Natural killer cell treated with Interleukin-12 subunit alpha and Interleukin-12 subunit beta and Interleukin-15 and Interleukin-18, amount 100 ng/mL, for 72 hours (primary cell): ENCODE measurements at regions not wholly inside any gene's neighbourhood (a gene's known extent, or its start where the extent isn't known, plus 50 kb on each side); places are given as distances from the start of the nearest gene placed in this dataset.
"Not testable (repeated sequence)": the region's sequence is repeated elsewhere in the genome, so short reads cannot be mapped to it uniquely, and the experiment has no call there.

ENCODE experiments used
- ATAC-seq, 2 donors: fragments of 150-1000 bp; cut with Tn5 transposase in 1 of 2; sonication (Bioruptor Pico), chemical (Tn5 transposase) in 1 of 2; 2 replicates each; pipeline ENCODE4 v1.10.0; 2021
- DNase-seq: peaks from one replicate; pipeline ENCODE4 v3.0.0; 2022; ENCODE audit warnings: low spot score
- H3K27ac Mint-ChIP-seq, 2 donors: 1 replicate in 1 of 2; 2 replicates in 1 of 2; pipeline ENCODE4 v1.8.0; 2022; ENCODE audit warnings: mixed read lengths in 2 of 2, mild to moderate bottlenecking in 1 of 2, moderate library complexity in 1 of 2
- H3K27me3 Mint-ChIP-seq, 2 donors: 1 replicate in 1 of 2; 2 replicates in 1 of 2; pipeline ENCODE4 v1.8.0; 2022; ENCODE audit warnings: mixed read lengths in 2 of 2
- H3K36me3 Mint-ChIP-seq: one replicate; pipeline ENCODE4 v1.8.0; 2022; ENCODE audit warnings: mixed read lengths
- H3K4me1 Mint-ChIP-seq, 2 donors: 1 replicate in 1 of 2; 2 replicates in 1 of 2; pipeline ENCODE4 v1.8.0; 2022; ENCODE audit warnings: low read depth in 2 of 2, mixed read lengths in 2 of 2, mild to moderate bottlenecking in 1 of 2
- H3K4me3 Mint-ChIP-seq: one replicate; pipeline ENCODE4 v1.8.0; 2022; ENCODE audit warnings: mixed read lengths
- H3K9me3 Mint-ChIP-seq: 2 replicates; pipeline ENCODE4 v1.8.0; 2022; ENCODE audit warnings: mixed read lengths

GRCh38 chr5:162641142-162641813, 573.7 kb downstream of the GABRG2 start:
- no peak overlapping the region for H3K27ac Mint-ChIP-seq

GRCh38 chr5:162654661-162655405, 587.3 kb downstream of the GABRG2 start:
- H3K27ac Mint-ChIP-seq: no peak overlapping the region
- ATAC-seq (no peak), DNase-seq (no peak)
- H3K4me3 Mint-ChIP-seq: no peak overlapping the region
- peaks cover 20% of the 10 kb centered on the region for H3K9me3 Mint-ChIP-seq
- H3K36me3 Mint-ChIP-seq: peaks cover 8% of the 10 kb centered on the region
- no peaks in the 10 kb centered on the region for H3K27me3 Mint-ChIP-seq
- H3K4me1 Mint-ChIP-seq: no peaks in the 10 kb centered on the region

More at GRCh38 chr5:162641142-162641813, 573.7 kb downstream of the GABRG2 start:
- no peaks in the 10 kb centered on the region for H3K27me3 Mint-ChIP-seq
- no peak for DNase-seq
- no peak overlapping the region for H3K4me3 Mint-ChIP-seq
- ATAC-seq: no peak
- peaks cover 22% of the 10 kb centered on the region for H3K9me3 Mint-ChIP-seq
- H3K4me1 Mint-ChIP-seq: no peaks in the 10 kb centered on the region
- peaks cover 4% of the 10 kb centered on the region for H3K36me3 Mint-ChIP-seq

GRCh38 chr5:162657076-162657475, 589.5 kb downstream of the GABRG2 start:
- no peak for DNase-seq
- Mint-ChIP-seq H3K36me3 (peaks cover 4% of the 10 kb centered on the region), H3K27ac (no peak overlapping the region), H3K27me3 (no peaks in the 10 kb centered on the region), H3K4me1 (no peaks in the 10 kb centered on the region), H3K9me3 (peaks cover 16% of the 10 kb centered on the region), H3K4me3 (no peak overlapping the region)
- no peak for ATAC-seq

GRCh38 chr5:162664846-162665245, 597.3 kb downstream of the GABRG2 start:
- H3K4me3 Mint-ChIP-seq: no peak overlapping the region

GRCh38 chr5:162668926-162669325, 601.4 kb downstream of the GABRG2 start:
- ATAC-seq (no peak), DNase-seq (no peak)
- Mint-ChIP-seq H3K4me1 (no peaks in the 10 kb centered on the region), H3K4me3 (no peak overlapping the region), H3K27ac (no peak overlapping the region), H3K9me3 (peaks cover 3% of the 10 kb centered on the region), H3K27me3 (no peaks in the 10 kb centered on the region), H3K36me3 (no peaks in the 10 kb centered on the region)

More at GRCh38 chr5:162664846-162665245, 597.3 kb downstream of the GABRG2 start:
- Mint-ChIP-seq H3K4me1 (no peaks in the 10 kb centered on the region), H3K27ac (no peak overlapping the region), H3K36me3 (no peaks in the 10 kb centered on the region), H3K9me3 (peaks cover 3% of the 10 kb centered on the region), H3K27me3 (no peaks in the 10 kb centered on the region)
- no peak for DNase-seq
- no peak for ATAC-seq

- Mint-ChIP-seq H3K27me3 (no peaks in the 10 kb centered on the region), H3K4me1 (no peaks in the 10 kb centered on the region), H3K27ac (no peak overlapping the region), H3K4me3 (no peak overlapping the region), H3K9me3 (peaks cover 15% of the 10 kb centered on the region), H3K36me3 (no peaks in the 10 kb centered on the region)
- no peak for DNase-seq
- ATAC-seq: no peak
Measured at GRCh38 chr5:162672061-162672460, 604.5 kb downstream of the GABRG2 start.

GRCh38 chr5:162683284-162683683, 615.7 kb downstream of the GABRG2 start:
- Mint-ChIP-seq H3K9me3 (peaks cover 12% of the 10 kb centered on the region), H3K4me1 (no peaks in the 10 kb centered on the region), H3K4me3 (no peak overlapping the region), H3K27me3 (no peaks in the 10 kb centered on the region), H3K36me3 (no peaks in the 10 kb centered on the region), H3K27ac (no peak overlapping the region)
- ATAC-seq: no peak
- DNase-seq: no peak

- H3K4me1 Mint-ChIP-seq: no peaks in the 10 kb centered on the region
- DNase-seq: no peak
- peaks cover 11% of the 10 kb centered on the region for H3K9me3 Mint-ChIP-seq
- ATAC-seq: no peak
- H3K36me3 Mint-ChIP-seq: no peaks in the 10 kb centered on the region
- no peaks in the 10 kb centered on the region for H3K27me3 Mint-ChIP-seq
- no peak overlapping the region for H3K4me3 Mint-ChIP-seq
- H3K27ac Mint-ChIP-seq: no peak overlapping the region
Measured at GRCh38 chr5:162684145-162684544, 616.6 kb downstream of the GABRG2 start.

- Mint-ChIP-seq H3K4me3 (no peak overlapping the region), H3K9me3 (peaks cover 11% of the 10 kb centered on the region), H3K27ac (no peak overlapping the region), H3K4me1 (no peaks in the 10 kb centered on the region), H3K27me3 (no peaks in the 10 kb centered on the region), H3K36me3 (no peaks in the 10 kb centered on the region)
- no peak for ATAC-seq
- no peak for DNase-seq
Measured at GRCh38 chr5:162685302-162685701, 617.7 kb downstream of the GABRG2 start.

- DNase-seq, H3K27me3 Mint-ChIP-seq, H3K27ac Mint-ChIP-seq, H3K4me1 Mint-ChIP-seq, H3K4me3 Mint-ChIP-seq, H3K36me3 Mint-ChIP-seq, ATAC-seq: not testable (repeated sequence)
- peaks cover 20% of the 10 kb centered on the region for H3K9me3 Mint-ChIP-seq
Measured at GRCh38 chr5:162696272-162696671, 628.7 kb downstream of the GABRG2 start.

GRCh38 chr5:162699361-162699760, 631.8 kb downstream of the GABRG2 start:
- Mint-ChIP-seq H3K9me3 (peaks cover 17% of the 10 kb centered on the region), H3K36me3 (no peaks in the 10 kb centered on the region), H3K27me3 (no peaks in the 10 kb centered on the region), H3K27ac (no peak overlapping the region), H3K4me1 (no peaks in the 10 kb centered on the region), H3K4me3 (no peak overlapping the region)
- ATAC-seq (no peak), DNase-seq (no peak)

GRCh38 chr5:162703914-162704313, 636.3 kb downstream of the GABRG2 start:
- Mint-ChIP-seq H3K27me3 (no peaks in the 10 kb centered on the region), H3K4me1 (no peaks in the 10 kb centered on the region), H3K4me3 (no peak overlapping the region), H3K27ac (no peak overlapping the region), H3K36me3 (no peaks in the 10 kb centered on the region), H3K9me3 (peaks cover 11% of the 10 kb centered on the region)
- no peak for DNase-seq
- ATAC-seq: no peak

- DNase-seq (no peak), ATAC-seq (no peak)
- H3K27ac Mint-ChIP-seq: no peak overlapping the region
- peaks cover 6% of the 10 kb centered on the region for H3K9me3 Mint-ChIP-seq
- H3K36me3 Mint-ChIP-seq: no peaks in the 10 kb centered on the region
- no peak overlapping the region for H3K4me3 Mint-ChIP-seq
- no peaks in the 10 kb centered on the region for H3K4me1 Mint-ChIP-seq
- no peaks in the 10 kb centered on the region for H3K27me3 Mint-ChIP-seq
Measured at GRCh38 chr5:162711244-162711643, 643.7 kb downstream of the GABRG2 start.

- Mint-ChIP-seq H3K4me1 (no peaks in the 10 kb centered on the region), H3K36me3 (peaks cover 6% of the 10 kb centered on the region), H3K9me3 (peaks cover 16% of the 10 kb centered on the region), H3K27ac (no peak overlapping the region), H3K4me3 (no peak overlapping the region), H3K27me3 (no peaks in the 10 kb centered on the region)
- ATAC-seq (no peak), DNase-seq (no peak)
Measured at GRCh38 chr5:162719720-162720119, 652.1 kb downstream of the GABRG2 start.
